ENCODE measurements at regions not wholly inside any gene's neighbourhood (a gene's known extent, or its start where the extent isn't known, plus 50 kb on each side); places are given as distances from the start of the nearest gene placed in this dataset.

GRCh38 chr15:58327958-58328357 lies 103.8 kb upstream of the LIPC start:
- TF ChIP-seq CTCF (IDR thresholded peaks at IDR 0.05) (no peak), MAX (IDR thresholded peaks at IDR 0.05) (no peak), HOXB5 (CRISPR knock-in tag; IDR thresholded peaks at IDR 0.05) (no peak), CHD2 (IDR thresholded peaks at IDR 0.05; ENCODE audit: low read length, partially characterized antibody) (no peak), POLR2A (IDR thresholded peaks at IDR 0.05; ENCODE audit: low read length) (no peak), FOSL2 (IDR thresholded peaks at IDR 0.05) (no peak), FOSL2 (CRISPR knock-in tag; IDR thresholded peaks at IDR 0.05) (no peak), RAD21 (conservative IDR thresholded peaks at IDR 0.05 in 1 of 2, IDR thresholded peaks at IDR 0.05 in 1 of 2) (no peak), USF2 (IDR thresholded peaks at IDR 0.05) (no peak), EP300 (IDR thresholded peaks at IDR 0.05) (no peak), REST (IDR thresholded peaks at IDR 0.05) (no peak)
